ENCODE measurements at regions not wholly inside any gene's neighbourhood (a gene's known extent, or its start where the extent isn't known, plus 50 kb on each side); places are given as distances from the start of the nearest gene placed in this dataset.

DNA sequence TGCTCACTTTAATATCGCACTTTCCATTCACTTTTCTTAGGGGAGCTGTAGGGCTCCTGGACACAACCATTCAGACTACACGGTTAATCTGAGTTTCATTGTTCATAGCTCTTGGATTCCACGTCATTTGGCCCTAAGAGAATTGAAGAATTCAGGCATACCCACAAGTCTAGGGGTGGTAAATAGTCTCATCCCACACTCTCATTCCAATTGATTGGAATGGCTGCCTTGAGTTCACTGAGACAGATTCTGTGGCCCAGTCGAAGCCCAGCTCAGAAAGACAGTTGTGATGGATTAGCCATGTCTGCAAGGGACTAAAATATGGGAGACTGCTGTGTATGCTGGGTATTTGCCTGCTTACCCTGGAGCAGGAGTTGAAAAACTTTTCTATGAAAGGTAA, 124.6 kb downstream of the TFCP2L1 start:
- TF ChIP-seq, protein P1, sequence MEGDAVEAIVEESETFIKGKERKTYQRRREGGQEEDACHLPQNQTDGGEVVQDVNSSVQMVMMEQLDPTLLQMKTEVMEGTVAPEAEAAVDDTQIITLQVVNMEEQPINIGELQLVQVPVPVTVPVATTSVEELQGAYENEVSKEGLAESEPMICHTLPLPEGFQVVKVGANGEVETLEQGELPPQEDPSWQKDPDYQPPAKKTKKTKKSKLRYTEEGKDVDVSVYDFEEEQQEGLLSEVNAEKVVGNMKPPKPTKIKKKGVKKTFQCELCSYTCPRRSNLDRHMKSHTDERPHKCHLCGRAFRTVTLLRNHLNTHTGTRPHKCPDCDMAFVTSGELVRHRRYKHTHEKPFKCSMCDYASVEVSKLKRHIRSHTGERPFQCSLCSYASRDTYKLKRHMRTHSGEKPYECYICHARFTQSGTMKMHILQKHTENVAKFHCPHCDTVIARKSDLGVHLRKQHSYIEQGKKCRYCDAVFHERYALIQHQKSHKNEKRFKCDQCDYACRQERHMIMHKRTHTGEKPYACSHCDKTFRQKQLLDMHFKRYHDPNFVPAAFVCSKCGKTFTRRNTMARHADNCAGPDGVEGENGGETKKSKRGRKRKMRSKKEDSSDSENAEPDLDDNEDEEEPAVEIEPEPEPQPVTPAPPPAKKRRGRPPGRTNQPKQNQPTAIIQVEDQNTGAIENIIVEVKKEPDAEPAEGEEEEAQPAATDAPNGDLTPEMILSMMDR (conservative IDR thresholded peaks at IDR 0.05; ENCODE audit: low read depth, low read length) = no peak
- no peak for TF ChIP-seq EZH2 (IDR thresholded peaks at IDR 0.05; ENCODE audit: low read length, unreplicated experiment)
- TF ChIP-seq EZH2phosphoT487 (IDR thresholded peaks at IDR 0.05; ENCODE audit: borderline replicate concordance, low read length) = no peak

Measured in PC-3 (cell line).